Uterus (tissue), 2 donors: ENCODE measurements at regions not wholly inside any gene's neighbourhood (a gene's known extent, or its start where the extent isn't known, plus 50 kb on each side); places are given as distances from the start of the nearest gene placed in this dataset.
"Not testable (repeated sequence)": the region's sequence is repeated elsewhere in the genome, so short reads cannot be mapped to it uniquely, and the experiment has no call there.

Source experiments
- POLR2A ChIP-seq, 2 donors: fragments of 450-650 bp; IDR thresholded peaks; one replicate each; pipeline ENCODE4 v1.6.1; 2016; ENCODE audit warnings: antibody characterized with exemption in 2 of 2, mild to moderate bottlenecking in 1 of 2, moderate library complexity in 1 of 2
- TF ChIP-seq, protein P1 (sequence below), 4 experiments: fragments of 200-600 bp in 2 of 4; fragments of 450-650 bp in 2 of 4; sonication (generic) in 2 of 4; IDR thresholded peaks; one replicate each; pipeline ENCODE4 v1.5.1; 2016 to 2019; ENCODE audit warnings: antibody characterized with exemption in 4 of 4, mild to moderate bottlenecking in 2 of 4, moderate library complexity in 1 of 4

DNA sequence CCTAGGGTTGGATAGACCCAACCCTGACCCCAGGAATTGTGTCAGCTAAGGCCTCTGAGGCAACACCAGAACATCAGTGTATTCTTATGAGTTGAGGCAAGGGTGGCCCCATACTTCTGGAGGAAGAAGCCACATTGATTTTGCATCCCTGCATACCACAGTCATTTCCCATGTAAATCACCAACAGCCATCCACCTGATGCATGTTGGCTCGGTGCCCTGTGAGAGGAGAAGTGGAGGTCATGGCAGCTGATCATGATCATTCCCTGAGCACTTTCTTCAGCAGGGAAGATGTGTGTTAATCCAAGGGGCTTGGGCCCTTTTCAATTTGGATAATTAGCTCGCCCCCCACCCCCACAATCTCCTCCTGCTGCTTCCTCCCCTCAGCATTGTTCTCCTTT lies 85.1 kb downstream of the ATP6V0E2 start:
- TF ChIP-seq, protein P1, sequence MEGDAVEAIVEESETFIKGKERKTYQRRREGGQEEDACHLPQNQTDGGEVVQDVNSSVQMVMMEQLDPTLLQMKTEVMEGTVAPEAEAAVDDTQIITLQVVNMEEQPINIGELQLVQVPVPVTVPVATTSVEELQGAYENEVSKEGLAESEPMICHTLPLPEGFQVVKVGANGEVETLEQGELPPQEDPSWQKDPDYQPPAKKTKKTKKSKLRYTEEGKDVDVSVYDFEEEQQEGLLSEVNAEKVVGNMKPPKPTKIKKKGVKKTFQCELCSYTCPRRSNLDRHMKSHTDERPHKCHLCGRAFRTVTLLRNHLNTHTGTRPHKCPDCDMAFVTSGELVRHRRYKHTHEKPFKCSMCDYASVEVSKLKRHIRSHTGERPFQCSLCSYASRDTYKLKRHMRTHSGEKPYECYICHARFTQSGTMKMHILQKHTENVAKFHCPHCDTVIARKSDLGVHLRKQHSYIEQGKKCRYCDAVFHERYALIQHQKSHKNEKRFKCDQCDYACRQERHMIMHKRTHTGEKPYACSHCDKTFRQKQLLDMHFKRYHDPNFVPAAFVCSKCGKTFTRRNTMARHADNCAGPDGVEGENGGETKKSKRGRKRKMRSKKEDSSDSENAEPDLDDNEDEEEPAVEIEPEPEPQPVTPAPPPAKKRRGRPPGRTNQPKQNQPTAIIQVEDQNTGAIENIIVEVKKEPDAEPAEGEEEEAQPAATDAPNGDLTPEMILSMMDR (IDR thresholded peaks at IDR 0.05) = not testable (repeated sequence)
- TF ChIP-seq POLR2A (IDR thresholded peaks at IDR 0.05) = not testable (repeated sequence)
